ENCODE measurements at regions not wholly inside any gene's neighbourhood (a gene's known extent, or its start where the extent isn't known, plus 50 kb on each side); places are given as distances from the start of the nearest gene placed in this dataset.

- Histone ChIP-seq H3K9me3 (ENCODE audit: low read depth) (no peaks in the 10 kb centered on the region), H3K4me1 (ENCODE audit: low read depth) (peaks cover 25% of the 10 kb centered on the region), H3K27ac (no peak overlapping the region), H3K27me3 (no peaks in the 10 kb centered on the region), H3K36me3 (no peaks in the 10 kb centered on the region), H3K4me3 (no peak overlapping the region)
- DNase-seq (ENCODE audit: low read depth in 1 of 2, low spot score in 1 of 2), result no peak
- TF ChIP-seq CTCF (IDR thresholded peaks at IDR 0.05; ENCODE audit: low read depth, low read length), result no peak
Observed at GRCh38 chr3:117603097-117603496, 893.5 kb downstream of the TUSC7 start.

- Histone ChIP-seq H3K27me3 (no peaks in the 10 kb centered on the region), H3K27ac (no peak overlapping the region), H3K9me3 (ENCODE audit: low read depth) (no peaks in the 10 kb centered on the region), H3K36me3 (no peaks in the 10 kb centered on the region), H3K4me3 (no peak overlapping the region), H3K4me1 (ENCODE audit: low read depth) (peaks cover 22% of the 10 kb centered on the region)
- no peak for DNase-seq (ENCODE audit: low read depth in 1 of 2, low spot score in 1 of 2)
- TF ChIP-seq CTCF (IDR thresholded peaks at IDR 0.05; ENCODE audit: low read depth, low read length), result no peak
Observed at GRCh38 chr3:117606866-117607265, 897.3 kb downstream of the TUSC7 start.

- H3K27me3 ChIP-seq, result no peaks in the 10 kb centered on the region
- no peaks in the 10 kb centered on the region for H3K36me3 ChIP-seq
- no peak for DNase-seq (ENCODE audit: low read depth in 1 of 2, low spot score in 1 of 2)
Observed at GRCh38 chr3:117609330-117609729, 899.8 kb downstream of the TUSC7 start.

GRCh38 chr3:117610156-117610555 lies 900.6 kb downstream of the TUSC7 start:
- peaks cover 11% of the 10 kb centered on the region for H3K4me1 ChIP-seq (ENCODE audit: low read depth)
- no peak overlapping the region for H3K27ac ChIP-seq
- H3K27me3 ChIP-seq, result no peaks in the 10 kb centered on the region
- H3K4me3 ChIP-seq, result no peak overlapping the region
- no peaks in the 10 kb centered on the region for H3K36me3 ChIP-seq
- no peaks in the 10 kb centered on the region for H3K9me3 ChIP-seq (ENCODE audit: low read depth)
- no peak for DNase-seq (ENCODE audit: low read depth in 1 of 2, low spot score in 1 of 2)
- TF ChIP-seq CTCF (IDR thresholded peaks at IDR 0.05; ENCODE audit: low read depth, low read length), result no peak

More at GRCh38 chr3:117609330-117609729, 899.8 kb downstream of the TUSC7 start:
- TF ChIP-seq CTCF (IDR thresholded peaks at IDR 0.05; ENCODE audit: low read depth, low read length), result no peak
- Histone ChIP-seq H3K4me3 (no peak overlapping the region), H3K4me1 (ENCODE audit: low read depth) (peaks cover 11% of the 10 kb centered on the region), H3K27ac (no peak overlapping the region), H3K9me3 (ENCODE audit: low read depth) (no peaks in the 10 kb centered on the region)

GRCh38 chr3:117611211-117611610 lies 901.6 kb downstream of the TUSC7 start:
- no peak for DNase-seq (ENCODE audit: low read depth in 1 of 2, low spot score in 1 of 2)
- Histone ChIP-seq H3K4me3 (no peak overlapping the region), H3K27me3 (no peaks in the 10 kb centered on the region), H3K4me1 (ENCODE audit: low read depth) (peaks cover 8% of the 10 kb centered on the region), H3K9me3 (ENCODE audit: low read depth) (no peaks in the 10 kb centered on the region), H3K36me3 (no peaks in the 10 kb centered on the region), H3K27ac (no peak overlapping the region)
- no peak for TF ChIP-seq CTCF (IDR thresholded peaks at IDR 0.05; ENCODE audit: low read depth, low read length)

GRCh38 chr3:117616227-117616626 lies 906.6 kb downstream of the TUSC7 start:
- Histone ChIP-seq H3K9me3 (ENCODE audit: low read depth) (no peaks in the 10 kb centered on the region), H3K4me1 (ENCODE audit: low read depth) (peaks cover 2% of the 10 kb centered on the region), H3K4me3 (no peak overlapping the region), H3K27me3 (no peaks in the 10 kb centered on the region), H3K36me3 (no peaks in the 10 kb centered on the region), H3K27ac (no peak overlapping the region)
- DNase-seq (ENCODE audit: low read depth in 1 of 2, low spot score in 1 of 2), result no peak
- TF ChIP-seq CTCF (IDR thresholded peaks at IDR 0.05; ENCODE audit: low read depth, low read length), result peak; percentile 3

Measured in cardiac muscle cell (in vitro differentiated cells and primary cell).